HAP-1 (cell line): ENCODE measurements at regions not wholly inside any gene's neighbourhood (a gene's known extent, or its start where the extent isn't known, plus 50 kb on each side); places are given as distances from the start of the nearest gene placed in this dataset.

Experiments
- DNase-seq, 2 experiments: peaks; one replicate each; pipeline ENCODE4 v3.0.0-alpha.2; 2016 to 2020; ENCODE audit warnings: low spot score in 2 of 2
- H3K27me3 ChIP-seq: fragments of 250-450 bp; sonication (Bioruptor Pico); 2 replicates; pipeline ENCODE4 v1.5.1; 2020; ENCODE audit warnings: low read depth, mild to moderate bottlenecking, moderate library complexity
- H3K36me3 ChIP-seq: fragments of 250-450 bp; sonication (Bioruptor Pico); replicated peaks from 2 replicates; pipeline ENCODE4 v1.5.1; 2020; ENCODE audit warnings: mild to moderate bottlenecking
- H3K4me1 ChIP-seq: fragments of 250-450 bp; sonication (Bioruptor Pico); 2 replicates; pipeline ENCODE4 v1.5.1; 2020; ENCODE audit warnings: mild to moderate bottlenecking
- H3K4me3 ChIP-seq: fragments of 250-450 bp; sonication (Bioruptor Pico); 2 replicates; pipeline ENCODE4 v1.5.1; 2020; ENCODE audit warnings: mild to moderate bottlenecking, moderate library complexity
- H3K9me3 ChIP-seq: fragments of 250-450 bp; sonication (Bioruptor Pico); 2 replicates; pipeline ENCODE4 v1.5.1; 2020; ENCODE audit warnings: mild to moderate bottlenecking, moderate library complexity
- in situ Hi-C: fragments of 300-500 bp; cut with MboI; formaldehyde crosslinking; loops from 3 replicates; pipeline ENCODE4 v1.14.3; 2020; ENCODE audit warnings: low sequenced_read_pairs, inconsistent platforms, mixed read lengths

GRCh38 chr4:41451961-41452360 is 86.0 kb upstream of the LIMCH1 start:
- Histone ChIP-seq H3K4me1 (peaks cover 13% of the 10 kb centered on the region), H3K27me3 (no peaks in the 10 kb centered on the region), H3K4me3 (no peak overlapping the region), H3K9me3 (no peaks in the 10 kb centered on the region), H3K36me3 (no peaks in the 10 kb centered on the region)
- DNase-seq, result no peak
- in situ Hi-C loops, result no loop called here

- no peaks in the 10 kb centered on the region for H3K36me3 ChIP-seq
- H3K4me3 ChIP-seq, result no peak overlapping the region
- no peak for DNase-seq
- no peaks in the 10 kb centered on the region for H3K27me3 ChIP-seq
- H3K4me1 ChIP-seq, result peaks cover 14% of the 10 kb centered on the region
- in situ Hi-C loops, result no loop called here
- no peaks in the 10 kb centered on the region for H3K9me3 ChIP-seq
These were observed 85.3 kb upstream of the LIMCH1 start for GRCh38 chr4:41452484-41453225.

GRCh38 chr4:41454423-41454822 is 83.5 kb upstream of the LIMCH1 start:
- Histone ChIP-seq H3K36me3 (no peaks in the 10 kb centered on the region), H3K4me3 (no peak overlapping the region), H3K9me3 (no peaks in the 10 kb centered on the region), H3K27me3 (no peaks in the 10 kb centered on the region), H3K4me1 (peaks cover 16% of the 10 kb centered on the region)
- in situ Hi-C loops, result no loop called here
- DNase-seq, result peak in 1 of 2 experiments; percentile 21

GRCh38 chr4:41455206-41455605 is 82.8 kb upstream of the LIMCH1 start:
- in situ Hi-C loops, result no loop called here
- H3K27me3 ChIP-seq, result no peaks in the 10 kb centered on the region
- H3K36me3 ChIP-seq, result no peaks in the 10 kb centered on the region
- no peaks in the 10 kb centered on the region for H3K9me3 ChIP-seq
- no peak overlapping the region for H3K4me3 ChIP-seq
- H3K4me1 ChIP-seq, result peaks cover 16% of the 10 kb centered on the region
- DNase-seq, result peak; percentile 34 to 53

GRCh38 chr4:41456559-41457101 is 81.3 kb upstream of the LIMCH1 start:
- no peak overlapping the region for H3K4me3 ChIP-seq
- no peaks in the 10 kb centered on the region for H3K9me3 ChIP-seq
- in situ Hi-C loops, result no loop called here
- DNase-seq, result no peak
- H3K4me1 ChIP-seq, result peaks cover 16% of the 10 kb centered on the region
- no peaks in the 10 kb centered on the region for H3K36me3 ChIP-seq
- H3K27me3 ChIP-seq, result no peaks in the 10 kb centered on the region

- H3K36me3 ChIP-seq, result no peaks in the 10 kb centered on the region
- no peak overlapping the region for H3K4me3 ChIP-seq
- no peak for DNase-seq
- in situ Hi-C loops, result no loop called here
- no peaks in the 10 kb centered on the region for H3K9me3 ChIP-seq
- peaks cover 16% of the 10 kb centered on the region for H3K4me1 ChIP-seq
- H3K27me3 ChIP-seq, result no peaks in the 10 kb centered on the region
These were observed 79.3 kb upstream of the LIMCH1 start for GRCh38 chr4:41458689-41459088.

- H3K4me3 ChIP-seq, result no peak overlapping the region
- peaks cover 5% of the 10 kb centered on the region for H3K4me1 ChIP-seq
- H3K9me3 ChIP-seq, result no peaks in the 10 kb centered on the region
- in situ Hi-C loops, result no loop called here
- no peak for DNase-seq
- no peaks in the 10 kb centered on the region for H3K36me3 ChIP-seq
- H3K27me3 ChIP-seq, result no peaks in the 10 kb centered on the region
These were observed 77.3 kb upstream of the LIMCH1 start for GRCh38 chr4:41460641-41461040.

GRCh38 chr4:41461780-41462307 is 76.1 kb upstream of the LIMCH1 start:
- H3K4me3 ChIP-seq, result no peak overlapping the region
- in situ Hi-C loops, result no loop called here
- H3K36me3 ChIP-seq, result no peaks in the 10 kb centered on the region
- DNase-seq, result no peak
- no peaks in the 10 kb centered on the region for H3K27me3 ChIP-seq
- H3K4me1 ChIP-seq, result peaks cover 3% of the 10 kb centered on the region; the same call in 1 of the 2 replicates
- H3K9me3 ChIP-seq, result no peaks in the 10 kb centered on the region

GRCh38 chr4:41465146-41465761 is 72.7 kb upstream of the LIMCH1 start:
- no peaks in the 10 kb centered on the region for H3K36me3 ChIP-seq
- H3K9me3 ChIP-seq, result no peaks in the 10 kb centered on the region
- in situ Hi-C loops, result no loop called here
- H3K27me3 ChIP-seq, result no peaks in the 10 kb centered on the region
- H3K4me1 ChIP-seq, result peaks cover 11% of the 10 kb centered on the region
- no peak overlapping the region for H3K4me3 ChIP-seq
- DNase-seq, result no peak

GRCh38 chr4:41466249-41466648 is 71.7 kb upstream of the LIMCH1 start:
- Histone ChIP-seq H3K4me1 (peaks cover 11% of the 10 kb centered on the region), H3K9me3 (no peaks in the 10 kb centered on the region), H3K27me3 (no peaks in the 10 kb centered on the region), H3K4me3 (no peak overlapping the region), H3K36me3 (no peaks in the 10 kb centered on the region)
- in situ Hi-C loops, result no loop called here
- no peak for DNase-seq

GRCh38 chr4:41468122-41468521 is 69.8 kb upstream of the LIMCH1 start:
- Histone ChIP-seq H3K4me3 (no peak overlapping the region), H3K27me3 (no peaks in the 10 kb centered on the region), H3K36me3 (no peaks in the 10 kb centered on the region), H3K4me1 (peaks cover 11% of the 10 kb centered on the region), H3K9me3 (no peaks in the 10 kb centered on the region)
- DNase-seq, result peak in 1 of 2 experiments; percentile 19
- in situ Hi-C loops, result no loop called here

GRCh38 chr4:41471126-41472071 is 66.6 kb upstream of the LIMCH1 start:
- in situ Hi-C loops, result no loop called here
- Histone ChIP-seq H3K36me3 (no peaks in the 10 kb centered on the region), H3K27me3 (no peaks in the 10 kb centered on the region), H3K4me3 (no peak overlapping the region), H3K9me3 (no peaks in the 10 kb centered on the region), H3K4me1 (peaks cover 11% of the 10 kb centered on the region)
- no peak for DNase-seq

GRCh38 chr4:41472081-41472480 is 65.9 kb upstream of the LIMCH1 start:
- in situ Hi-C loops, result no loop called here
- no peak for DNase-seq
- H3K4me3 ChIP-seq, result no peak overlapping the region
- H3K27me3 ChIP-seq, result no peaks in the 10 kb centered on the region
- no peaks in the 10 kb centered on the region for H3K36me3 ChIP-seq
- H3K4me1 ChIP-seq, result peaks cover 11% of the 10 kb centered on the region
- H3K9me3 ChIP-seq, result no peaks in the 10 kb centered on the region
